Activated CD4-positive, alpha-beta T cell treated with anti-CD3 and anti-CD28 coated beads, Interleukin-2, amount 10 ng/mL, durations not matched to agents 24 days and 14 days (primary cell): ENCODE measurements at regions not wholly inside any gene's neighbourhood (a gene's known extent, or its start where the extent isn't known, plus 50 kb on each side); places are given as distances from the start of the nearest gene placed in this dataset.
"Not testable (repeated sequence)": the region's sequence is repeated elsewhere in the genome, so short reads cannot be mapped to it uniquely, and the experiment has no call there.

Source experiments
- DNase-seq: peaks from one replicate; pipeline ENCODE4 v3.0.0; 2022
- H3K27ac Mint-ChIP-seq: one replicate; pipeline ENCODE4 v1.8.0; 2022; ENCODE audit warnings: mild to moderate bottlenecking, mixed read lengths
- H3K27me3 Mint-ChIP-seq: one replicate; pipeline ENCODE4 v1.8.0; 2022; ENCODE audit warnings: mixed read lengths
- H3K36me3 Mint-ChIP-seq: one replicate; pipeline ENCODE4 v1.8.0; 2022; ENCODE audit warnings: low read depth, mild to moderate bottlenecking, mixed read lengths
- H3K4me1 Mint-ChIP-seq: one replicate; pipeline ENCODE4 v1.8.0; 2021; ENCODE audit warnings: mixed read lengths
- H3K4me3 Mint-ChIP-seq: one replicate; pipeline ENCODE4 v1.8.0; 2022; ENCODE audit warnings: mild to moderate bottlenecking, moderate library complexity, mixed read lengths
- H3K9me3 Mint-ChIP-seq: one replicate; pipeline ENCODE4 v1.8.0; 2021; ENCODE audit warnings: mixed read lengths
- intact Hi-C: fragments of 100-400 bp; cut with micrococcal nuclease; formaldehyde crosslinking; loops from one replicate; pipeline ENCODE4 v1.15.1; 2023

DNA sequence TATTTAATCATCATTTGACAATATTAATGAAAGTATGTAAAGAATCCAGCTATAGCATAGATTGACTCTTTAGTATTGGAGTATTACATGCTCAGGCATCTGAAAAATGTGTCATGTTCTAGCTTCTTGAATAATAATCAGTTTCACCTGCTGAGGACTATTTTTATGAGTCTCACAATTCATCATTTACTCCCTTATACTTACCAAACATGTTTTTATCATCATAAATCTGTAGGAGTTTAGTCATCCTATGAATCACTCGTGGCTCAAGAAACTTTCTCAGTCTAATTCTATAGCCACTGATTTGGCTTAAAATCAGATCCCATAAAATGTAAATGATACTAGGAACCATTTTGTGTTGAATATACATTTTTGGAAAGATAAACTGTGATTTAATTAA is 1616.1 kb downstream of the C4orf33 start:
- Mint-ChIP-seq H3K27me3 (no peaks in the 10 kb centered on the region), H3K9me3 (no peaks in the 10 kb centered on the region), H3K4me1 (no peaks in the 10 kb centered on the region), H3K27ac (no peak overlapping the region), H3K36me3 (no peaks in the 10 kb centered on the region), H3K4me3 (no peak overlapping the region)
- intact Hi-C loops = no loop called here
- no peak for DNase-seq

- Mint-ChIP-seq H3K27me3 (no peaks in the 10 kb centered on the region), H3K4me3 (no peak overlapping the region), H3K36me3 (no peaks in the 10 kb centered on the region), H3K4me1 (no peaks in the 10 kb centered on the region), H3K27ac (no peak overlapping the region), H3K9me3 (no peaks in the 10 kb centered on the region)
- intact Hi-C loops = no loop called here
- no peak for DNase-seq
Measured at GRCh38 chr4:130714006-130714405, 1618.1 kb downstream of the C4orf33 start.

DNA sequence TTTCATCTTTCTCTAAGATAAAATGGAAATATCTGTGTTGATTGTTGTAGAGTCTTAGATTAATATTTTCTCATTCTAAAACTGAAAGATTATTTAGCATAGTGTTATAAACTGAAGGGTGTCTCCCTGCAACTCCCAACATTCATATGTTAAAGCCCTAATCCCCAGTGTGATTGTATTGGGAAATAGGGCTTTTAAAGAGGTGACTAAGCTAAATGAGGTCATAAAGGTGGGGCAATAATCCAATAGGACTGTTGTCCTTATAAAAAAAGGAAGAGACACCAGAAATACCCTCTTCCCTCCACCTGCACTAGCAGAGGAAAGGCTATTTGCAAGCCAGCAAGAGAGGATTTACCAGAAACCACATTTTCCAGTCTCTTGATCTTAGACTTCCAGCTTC is 1626.4 kb downstream of the C4orf33 start:
- no peaks in the 10 kb centered on the region for H3K4me1 Mint-ChIP-seq
- no peak overlapping the region for H3K4me3 Mint-ChIP-seq
- H3K27ac Mint-ChIP-seq = no peak overlapping the region
- intact Hi-C loops = no loop called here
- no peak for DNase-seq
- no peaks in the 10 kb centered on the region for H3K27me3 Mint-ChIP-seq
- H3K9me3 Mint-ChIP-seq = no peaks in the 10 kb centered on the region
- no peaks in the 10 kb centered on the region for H3K36me3 Mint-ChIP-seq

DNA sequence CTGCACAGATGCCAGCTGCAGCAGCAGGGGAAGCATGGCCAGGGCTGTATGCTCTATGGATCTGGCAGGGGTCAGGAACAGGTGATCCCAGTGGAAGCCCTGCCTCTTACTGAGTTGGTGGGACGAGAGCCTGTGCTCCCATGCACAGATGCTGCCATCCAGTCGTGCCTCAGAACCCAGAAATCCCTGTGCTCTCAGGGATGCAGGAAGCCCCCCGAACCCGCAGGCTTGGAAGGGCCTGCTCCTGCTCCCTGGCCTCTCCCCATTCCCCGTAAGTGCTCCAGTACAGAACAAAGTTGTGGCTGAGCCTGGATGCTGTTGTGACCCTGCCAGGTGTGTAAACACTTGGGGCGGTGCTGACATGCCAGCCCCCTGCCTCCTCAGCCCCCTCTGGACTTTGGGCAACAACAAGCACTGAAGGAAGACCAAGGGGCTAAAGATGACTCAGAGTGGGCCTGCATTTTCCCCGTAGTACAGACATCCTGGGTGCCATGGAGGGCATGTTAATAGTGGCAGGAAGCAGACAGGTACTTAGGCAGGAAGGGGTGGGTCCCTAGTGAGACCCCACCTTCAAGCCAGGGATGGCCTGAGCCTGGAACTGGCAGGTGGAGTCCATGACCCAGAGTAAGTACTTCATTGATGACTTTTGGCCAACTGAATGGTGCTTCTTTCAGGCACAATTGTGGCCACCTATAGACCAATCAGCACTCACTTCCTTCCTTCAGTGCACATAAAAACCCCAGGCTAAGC is 1640.7 kb downstream of the C4orf33 start:
- H3K27ac Mint-ChIP-seq = no peak overlapping the region
- H3K36me3 Mint-ChIP-seq = no peaks in the 10 kb centered on the region
- peaks cover 3% of the 10 kb centered on the region for H3K9me3 Mint-ChIP-seq
- H3K4me1 Mint-ChIP-seq = no peaks in the 10 kb centered on the region
- no peaks in the 10 kb centered on the region for H3K27me3 Mint-ChIP-seq
- no peak overlapping the region for H3K4me3 Mint-ChIP-seq
- DNase-seq = no peak
- intact Hi-C loops = no loop called here

- Mint-ChIP-seq H3K4me1 (no peaks in the 10 kb centered on the region), H3K36me3 (no peaks in the 10 kb centered on the region), H3K27me3 (no peaks in the 10 kb centered on the region), H3K9me3 (peaks cover 3% of the 10 kb centered on the region), H3K4me3 (no peak overlapping the region), H3K27ac (no peak overlapping the region)
- intact Hi-C loops = no loop called here
- DNase-seq = no peak
Measured at GRCh38 chr4:130738233-130738632, 1642.3 kb downstream of the C4orf33 start.

- DNase-seq = no peak
- H3K4me3 Mint-ChIP-seq = no peak overlapping the region
- no peaks in the 10 kb centered on the region for H3K27me3 Mint-ChIP-seq
- H3K4me1 Mint-ChIP-seq = no peaks in the 10 kb centered on the region
- intact Hi-C loops = no loop called here
- no peaks in the 10 kb centered on the region for H3K9me3 Mint-ChIP-seq
- H3K36me3 Mint-ChIP-seq = no peaks in the 10 kb centered on the region
- H3K27ac Mint-ChIP-seq = no peak overlapping the region
Measured at GRCh38 chr4:130747842-130748241, 1651.9 kb downstream of the C4orf33 start.

DNA sequence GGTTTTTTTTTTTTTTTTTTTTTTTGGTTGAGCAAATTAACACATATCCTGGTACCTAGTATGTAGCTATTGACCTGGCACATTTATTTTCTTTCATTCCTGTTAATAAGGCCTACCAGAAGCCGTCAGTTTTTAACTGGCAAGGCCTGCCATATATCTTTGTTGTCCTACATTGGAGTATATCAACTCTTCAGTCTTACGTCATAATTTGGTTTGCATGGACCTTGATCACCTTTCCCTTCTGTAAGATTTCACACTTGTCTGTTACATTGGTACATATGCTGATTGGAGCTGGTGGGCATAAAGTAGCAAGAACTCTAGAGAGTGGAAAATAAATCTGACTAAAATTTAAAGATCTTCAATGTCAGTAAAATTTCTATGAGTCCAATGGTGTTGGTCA is 1658.0 kb downstream of the C4orf33 start:
- Mint-ChIP-seq H3K36me3 (no peaks in the 10 kb centered on the region), H3K4me3 (no peak overlapping the region), H3K9me3 (peaks cover 4% of the 10 kb centered on the region), H3K27ac (no peak overlapping the region), H3K27me3 (no peaks in the 10 kb centered on the region), H3K4me1 (no peaks in the 10 kb centered on the region)
- DNase-seq = no peak
- intact Hi-C loops = no loop called here

GRCh38 chr4:130760246-130760645 is 1664.3 kb downstream of the C4orf33 start:
- H3K27me3 Mint-ChIP-seq = no peaks in the 10 kb centered on the region
- DNase-seq = no peak
- no peaks in the 10 kb centered on the region for H3K9me3 Mint-ChIP-seq
- no peaks in the 10 kb centered on the region for H3K4me1 Mint-ChIP-seq
- intact Hi-C loops = no loop called here
- no peak overlapping the region for H3K27ac Mint-ChIP-seq
- no peaks in the 10 kb centered on the region for H3K36me3 Mint-ChIP-seq
- H3K4me3 Mint-ChIP-seq = no peak overlapping the region

DNA sequence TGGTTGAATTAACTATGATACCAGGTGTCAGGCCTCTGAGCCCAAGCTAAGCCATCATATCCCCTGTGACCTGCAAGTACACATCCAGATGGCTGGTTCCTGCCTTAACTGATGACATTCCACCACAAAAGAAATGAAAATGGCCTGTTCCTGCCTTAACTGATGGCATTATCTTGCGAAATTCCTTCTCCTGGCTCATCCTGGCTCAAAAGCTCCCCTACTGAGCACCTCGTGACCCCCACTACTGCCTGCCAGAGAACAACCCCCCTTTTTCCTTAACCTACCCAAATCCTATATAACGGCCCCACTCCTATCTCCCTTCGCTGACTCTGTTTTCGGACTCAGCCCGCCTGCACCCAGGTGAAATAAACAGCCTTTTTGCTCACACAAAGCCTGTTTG is 1671.4 kb downstream of the C4orf33 start:
- H3K36me3 Mint-ChIP-seq, intact Hi-C loops, H3K27ac Mint-ChIP-seq, H3K4me1 Mint-ChIP-seq, H3K27me3 Mint-ChIP-seq, H3K4me3 Mint-ChIP-seq, H3K9me3 Mint-ChIP-seq, DNase-seq: not testable (repeated sequence)

- H3K4me1 Mint-ChIP-seq, DNase-seq, H3K36me3 Mint-ChIP-seq, H3K9me3 Mint-ChIP-seq, H3K27me3 Mint-ChIP-seq, H3K4me3 Mint-ChIP-seq, H3K27ac Mint-ChIP-seq, intact Hi-C loops: not testable (repeated sequence)
Measured at GRCh38 chr4:130772966-130773365, 1677.0 kb downstream of the C4orf33 start.

- H3K27me3 Mint-ChIP-seq = no peaks in the 10 kb centered on the region
- intact Hi-C loops = no loop called here
- no peaks in the 10 kb centered on the region for H3K9me3 Mint-ChIP-seq
- no peaks in the 10 kb centered on the region for H3K4me1 Mint-ChIP-seq
- no peak overlapping the region for H3K27ac Mint-ChIP-seq
- H3K36me3 Mint-ChIP-seq = no peaks in the 10 kb centered on the region
- no peak for DNase-seq
- no peak overlapping the region for H3K4me3 Mint-ChIP-seq
Measured at GRCh38 chr4:130808492-130808891, 1712.5 kb downstream of the C4orf33 start.

DNA sequence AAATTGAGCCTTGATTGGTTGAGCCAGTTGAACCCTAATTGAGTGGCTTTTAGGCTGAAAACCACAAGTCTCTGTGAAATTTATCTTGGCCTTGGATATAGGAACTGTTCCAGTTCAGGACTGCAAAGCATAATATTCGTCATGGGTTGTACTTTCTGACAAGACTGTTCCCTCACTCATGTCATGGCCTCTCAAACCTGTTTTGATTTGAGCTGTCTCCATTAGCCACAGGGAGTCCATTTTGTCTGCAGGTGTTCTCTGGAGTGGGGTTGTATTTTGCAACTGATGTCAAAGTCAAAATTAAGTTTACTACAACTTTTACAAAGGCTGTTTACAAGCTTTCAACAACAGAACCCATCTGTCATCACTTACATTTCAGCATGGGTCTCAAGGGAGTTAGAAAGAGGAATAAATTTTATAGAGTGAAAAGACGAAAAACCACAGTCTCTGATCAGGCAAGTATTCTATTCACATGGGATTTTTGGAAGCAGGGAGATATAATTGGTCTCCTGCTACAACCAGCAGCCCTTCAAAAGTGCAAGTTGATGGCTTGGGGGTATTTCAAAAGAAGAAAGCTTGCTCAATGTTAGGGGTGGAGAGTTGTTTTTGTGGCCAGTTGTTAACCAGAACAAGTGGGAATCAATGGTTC is 1716.3 kb downstream of the C4orf33 start:
- intact Hi-C loops = no loop called here
- Mint-ChIP-seq H3K4me1 (no peaks in the 10 kb centered on the region), H3K36me3 (no peaks in the 10 kb centered on the region), H3K27me3 (no peaks in the 10 kb centered on the region), H3K9me3 (no peaks in the 10 kb centered on the region), H3K4me3 (no peak overlapping the region), H3K27ac (no peak overlapping the region)
- no peak for DNase-seq

- H3K27me3 Mint-ChIP-seq = no peaks in the 10 kb centered on the region
Measured at GRCh38 chr4:130814896-130815295, 1718.9 kb downstream of the C4orf33 start.

DNA sequence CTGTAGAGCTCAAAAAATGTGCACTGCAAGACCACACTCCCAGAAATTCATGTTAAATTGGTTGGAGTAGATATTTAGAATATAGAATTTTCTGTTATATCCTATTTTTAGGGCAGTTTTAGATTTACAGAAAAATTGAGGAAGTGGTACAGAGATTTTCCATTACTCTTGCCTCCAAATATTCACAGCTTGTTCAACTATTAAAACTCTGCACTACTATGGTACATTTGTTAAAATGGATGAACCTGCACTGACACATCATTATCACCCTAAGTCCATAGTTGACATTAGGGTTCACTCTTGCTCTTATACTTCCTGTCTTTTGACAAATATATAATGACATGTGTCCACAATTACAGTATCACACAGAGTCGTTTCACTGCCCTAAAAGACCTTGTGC is 1724.5 kb downstream of the C4orf33 start:
- Mint-ChIP-seq H3K27me3 (no peaks in the 10 kb centered on the region), H3K9me3 (no peaks in the 10 kb centered on the region), H3K4me1 (no peaks in the 10 kb centered on the region), H3K27ac (no peak overlapping the region), H3K4me3 (no peak overlapping the region), H3K36me3 (no peaks in the 10 kb centered on the region)
- DNase-seq = no peak
- intact Hi-C loops = no loop called here

More at GRCh38 chr4:130814896-130815295, 1718.9 kb downstream of the C4orf33 start:
- Mint-ChIP-seq H3K4me1 (no peaks in the 10 kb centered on the region), H3K4me3 (no peak overlapping the region), H3K27ac (no peak overlapping the region), H3K9me3 (no peaks in the 10 kb centered on the region), H3K36me3 (no peaks in the 10 kb centered on the region)
- intact Hi-C loops = no loop called here
- DNase-seq = no peak

DNA sequence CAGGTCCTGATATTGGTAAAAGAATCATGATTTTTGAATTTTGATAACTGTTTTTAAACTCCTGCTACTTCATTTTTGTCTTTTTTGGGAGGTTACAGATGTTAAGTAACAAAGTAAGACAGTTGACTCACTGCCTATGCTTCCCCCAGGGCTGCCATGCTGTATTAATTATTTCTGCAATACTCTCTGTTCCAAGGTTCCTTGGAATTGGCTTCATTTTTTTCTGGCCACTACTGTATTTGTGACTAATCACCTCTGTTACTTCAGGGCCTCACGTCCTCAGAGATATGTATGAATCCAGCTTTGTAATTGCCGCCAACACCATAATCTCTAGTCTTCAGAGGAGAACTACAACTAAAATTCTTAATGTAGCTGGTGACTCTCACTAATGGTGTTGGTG is 1729.3 kb downstream of the C4orf33 start:
- no peaks in the 10 kb centered on the region for H3K4me1 Mint-ChIP-seq
- H3K36me3 Mint-ChIP-seq = no peaks in the 10 kb centered on the region
- intact Hi-C loops = no loop called here
- H3K9me3 Mint-ChIP-seq = no peaks in the 10 kb centered on the region
- no peak overlapping the region for H3K27ac Mint-ChIP-seq
- H3K4me3 Mint-ChIP-seq = no peak overlapping the region
- H3K27me3 Mint-ChIP-seq = no peaks in the 10 kb centered on the region
- DNase-seq = no peak
